ENCODE measurements at regions not wholly inside any gene's neighbourhood (a gene's known extent, or its start where the extent isn't known, plus 50 kb on each side); places are given as distances from the start of the nearest gene placed in this dataset.
"Not testable (repeated sequence)": the region's sequence is repeated elsewhere in the genome, so short reads cannot be mapped to it uniquely, and the experiment has no call there.

GRCh38 chr1:104331763-104332162 lies 582.1 kb downstream of the AMY1C start:
- no peak for DNase-seq

GRCh38 chr1:104337927-104338326 lies 588.2 kb downstream of the AMY1C start:
- DNase-seq = not testable (repeated sequence)

- DNase-seq = no peak
Observed at GRCh38 chr1:104341944-104342343, 592.2 kb downstream of the AMY1C start.

DNA sequence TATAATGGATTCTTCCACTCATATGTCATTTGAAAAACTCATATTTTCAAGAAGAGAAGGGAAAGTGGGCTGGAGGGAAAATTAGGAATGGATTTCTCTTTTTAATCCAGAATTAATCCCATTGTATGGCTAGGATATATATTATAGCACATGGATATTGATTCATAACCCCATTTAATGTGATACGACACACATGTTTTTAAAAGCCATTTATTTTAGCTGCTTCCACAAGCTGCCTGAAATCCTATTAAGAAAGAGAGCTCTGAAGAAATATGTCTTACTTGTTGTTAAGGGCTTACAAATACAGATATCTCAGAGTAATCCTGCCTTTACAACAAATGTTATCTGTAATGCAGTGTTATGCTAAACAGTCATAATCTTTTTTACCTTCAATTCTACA lies 598.6 kb downstream of the AMY1C start:
- DNase-seq = no peak

DNA sequence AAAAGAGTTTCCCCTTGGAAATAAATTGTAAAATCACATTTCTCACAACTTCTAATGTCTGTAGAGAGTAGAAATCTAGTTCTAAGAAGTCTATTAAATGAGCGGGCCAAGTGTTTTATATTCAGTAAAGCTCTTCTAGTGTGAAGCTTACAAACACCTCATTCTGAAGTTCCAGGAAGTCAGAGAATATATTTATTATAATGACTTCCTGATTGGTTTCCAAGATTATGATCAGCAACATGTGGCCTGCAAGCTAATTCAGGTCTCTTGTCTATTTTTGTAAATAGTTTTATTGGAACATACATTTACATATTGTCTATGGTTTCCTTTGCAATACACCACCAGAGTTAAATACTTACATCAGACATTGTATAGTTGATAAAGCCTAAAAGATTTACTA lies 603.9 kb downstream of the AMY1C start:
- DNase-seq = no peak

- DNase-seq = no peak
Observed at GRCh38 chr1:104358086-104358485, 608.4 kb downstream of the AMY1C start.

DNA sequence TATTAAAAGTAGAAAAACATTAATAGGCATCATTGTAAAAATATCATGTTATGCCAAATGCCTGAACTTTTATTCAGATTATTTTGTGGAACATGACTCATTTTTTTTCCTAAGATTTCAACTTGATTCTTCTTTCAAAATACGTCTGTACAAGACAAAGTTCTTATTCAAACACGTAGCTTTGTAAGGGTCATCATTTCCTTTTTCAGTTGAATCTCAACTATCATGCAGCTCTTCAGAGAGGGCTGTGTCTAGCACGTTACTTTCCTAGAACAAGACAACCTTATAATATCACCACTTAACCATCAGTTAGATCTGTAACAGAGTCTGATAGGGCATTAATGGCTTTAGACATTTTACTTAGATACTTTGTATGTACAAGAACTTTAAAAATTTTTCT lies 608.9 kb downstream of the AMY1C start:
- no peak for DNase-seq

DNA sequence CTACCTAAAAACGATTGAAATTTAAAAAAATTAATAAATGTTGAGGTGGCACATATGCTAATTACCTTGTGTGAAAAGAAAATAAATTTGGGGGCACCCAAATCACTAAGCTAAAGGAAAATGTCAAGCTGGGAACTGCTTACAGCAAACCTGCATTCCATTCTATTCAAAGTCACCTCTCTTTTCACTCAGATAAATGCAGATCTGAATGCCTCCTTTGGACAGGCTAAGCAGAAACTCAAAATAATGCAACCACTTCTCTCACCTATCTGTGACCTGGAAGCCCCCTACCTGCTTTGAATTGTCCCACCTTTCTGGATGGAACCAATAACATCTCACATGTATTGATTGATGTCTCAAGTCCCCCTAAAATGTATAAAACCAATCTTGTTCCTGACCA lies 628.7 kb downstream of the AMY1C start:
- no peak for DNase-seq

DNA sequence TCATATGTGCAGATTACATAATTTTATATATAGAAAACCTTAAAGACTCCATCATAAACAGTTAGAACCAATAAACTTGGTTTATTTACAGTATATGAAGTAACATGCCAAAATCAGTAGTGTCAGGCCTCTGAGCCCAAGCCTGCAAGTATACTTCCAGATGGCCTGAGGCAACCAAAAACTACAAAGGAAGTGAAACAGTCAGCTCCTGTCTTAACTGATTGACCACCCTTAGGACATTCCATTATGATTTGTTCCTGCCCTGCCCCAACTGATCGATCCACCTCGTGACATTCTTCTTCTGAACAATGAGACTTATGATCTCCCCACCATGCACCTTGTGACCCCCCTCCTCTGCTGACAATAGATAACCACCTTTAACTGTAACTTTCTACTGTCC lies 630.3 kb downstream of the AMY1C start:
- no peak for DNase-seq

GRCh38 chr1:104387716-104388508 lies 638.2 kb downstream of the AMY1C start:
- DNase-seq = no peak

DNA sequence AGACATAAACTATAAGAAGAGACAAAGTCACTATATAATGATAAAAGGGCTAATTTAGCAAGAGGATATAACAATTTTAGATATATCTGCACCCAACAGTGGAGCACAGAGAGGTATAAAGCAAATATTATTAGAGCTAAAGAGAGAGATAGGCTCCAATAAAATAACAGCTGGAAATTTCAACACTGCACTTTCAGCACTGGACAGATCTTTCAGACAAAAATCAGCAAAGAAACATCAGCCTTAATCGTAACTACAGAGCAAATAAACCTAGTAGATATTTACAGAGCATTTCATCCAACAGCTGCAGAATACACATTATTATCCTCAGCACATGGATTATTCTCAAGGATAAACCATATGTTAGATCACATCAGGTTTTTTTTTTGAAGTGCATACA lies 642.9 kb downstream of the AMY1C start:
- DNase-seq = no peak

DNA sequence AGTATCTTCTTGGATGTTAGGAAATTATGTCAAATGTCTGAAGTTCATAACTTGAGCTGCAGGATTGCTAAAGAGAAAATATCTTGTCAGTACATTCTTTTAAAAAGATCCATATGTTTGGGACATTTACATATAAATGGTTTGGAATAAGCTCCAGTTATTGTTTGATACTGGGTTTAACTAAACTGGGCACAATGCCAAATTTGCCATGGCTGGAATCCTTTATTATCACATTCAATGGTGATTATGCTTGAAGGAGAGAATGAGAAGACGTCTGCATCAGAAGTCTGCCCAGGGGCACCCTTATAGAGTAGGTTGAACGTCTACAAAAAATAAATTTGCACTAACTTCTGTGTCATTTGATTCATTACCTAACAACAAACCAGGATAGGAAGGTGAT lies 652.5 kb downstream of the AMY1C start:
- no peak for DNase-seq

DNA sequence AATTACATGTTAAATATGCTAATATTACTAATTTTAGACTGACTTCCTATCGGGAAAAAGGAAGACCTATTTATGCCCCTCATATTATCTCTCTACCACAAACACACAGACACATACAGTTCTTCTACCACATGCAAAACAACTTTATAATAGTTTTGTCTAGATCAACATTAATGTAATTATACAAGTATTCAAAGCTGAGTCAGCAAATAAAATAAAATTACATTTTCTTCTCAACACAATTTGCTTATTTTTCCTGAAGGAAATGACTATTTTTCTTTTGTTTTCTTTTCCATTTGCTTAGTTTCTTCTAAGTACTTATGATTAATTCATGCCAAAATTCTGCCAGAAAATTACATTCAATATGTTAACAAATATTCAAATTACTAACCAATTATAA lies 654.2 kb downstream of the AMY1C start:
- DNase-seq = no peak

- DNase-seq = no peak
Observed at GRCh38 chr1:104406728-104407127, 657.0 kb downstream of the AMY1C start.

DNA sequence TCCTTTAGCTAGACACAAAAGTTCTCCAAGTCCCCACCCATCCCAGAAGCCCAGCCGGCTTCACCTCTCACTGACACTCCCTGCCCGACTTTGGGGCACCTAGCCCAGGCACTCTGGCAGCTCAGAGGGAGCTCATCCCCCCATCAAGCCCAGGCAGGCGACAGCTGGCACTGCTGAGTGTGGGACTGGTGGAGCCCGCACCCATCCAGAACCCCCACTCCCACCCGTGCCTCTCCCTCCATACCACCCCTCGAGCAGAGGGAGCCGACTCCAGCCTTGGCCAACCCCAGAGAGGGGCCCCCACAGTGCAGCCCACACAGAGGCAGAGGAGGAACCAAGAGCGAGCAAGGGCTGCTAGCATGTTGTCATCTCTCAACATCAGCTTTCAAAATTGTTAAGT lies 658.6 kb downstream of the AMY1C start:
- DNase-seq = no peak

DNA sequence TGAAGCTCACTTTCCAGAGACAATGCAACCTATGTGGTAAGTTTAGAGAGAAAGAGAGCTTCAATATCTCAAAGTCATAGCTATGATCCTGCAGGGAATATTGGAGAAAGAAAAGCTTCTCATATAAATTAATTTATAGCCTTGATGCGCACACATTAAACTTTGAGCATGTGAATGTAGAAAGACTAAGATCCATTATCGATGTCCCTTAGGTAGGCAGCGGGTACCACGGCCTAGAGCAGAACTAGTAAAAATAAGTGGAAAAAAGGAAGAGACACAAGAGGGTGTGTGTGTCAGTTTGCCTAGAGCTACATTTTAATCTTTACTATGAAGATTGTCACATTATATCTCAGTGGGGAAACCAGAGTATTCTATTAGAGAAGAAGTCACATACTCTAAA lies 685.6 kb downstream of the AMY1C start:
- no peak for DNase-seq

DNA sequence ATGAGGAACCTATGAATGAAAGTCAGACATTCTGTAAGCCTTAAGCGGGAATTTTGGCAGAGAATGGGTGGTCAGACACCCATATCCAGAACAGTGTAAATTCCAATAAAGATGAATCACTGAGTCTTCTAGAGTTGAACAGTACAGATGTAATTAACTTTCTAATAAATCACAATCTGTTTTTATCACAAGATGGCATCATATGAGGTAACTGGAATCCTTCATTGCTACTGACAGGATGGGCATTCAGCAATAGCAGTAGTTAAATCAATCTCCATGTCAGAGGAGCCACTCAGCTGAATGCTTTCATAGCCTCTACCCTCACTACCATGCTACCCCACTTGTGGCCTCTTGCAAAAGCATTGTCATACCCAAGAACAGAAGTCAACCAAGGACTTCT lies 690.3 kb downstream of the AMY1C start:
- DNase-seq = no peak

- no peak for DNase-seq
Observed at GRCh38 chr1:104456724-104457123, 707.0 kb downstream of the AMY1C start.

DNA sequence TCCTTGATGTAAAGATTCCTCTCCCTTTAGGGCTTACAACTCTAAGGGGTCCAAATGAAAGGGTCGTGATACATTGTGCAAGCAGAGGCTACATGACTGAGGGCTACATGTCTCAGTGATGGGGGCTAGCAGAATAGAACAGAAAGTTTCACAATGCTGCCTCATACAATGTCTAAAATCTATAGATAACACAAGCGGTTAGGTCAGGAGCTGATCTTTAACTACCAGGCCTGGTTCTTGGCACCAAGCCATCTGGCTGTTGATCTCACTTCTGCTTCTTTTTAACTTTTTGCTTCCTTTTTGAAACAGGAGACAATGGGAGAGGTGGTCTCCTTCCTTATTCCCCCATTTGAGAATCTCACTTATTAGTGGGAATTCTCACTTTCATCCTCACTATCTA lies 710.2 kb downstream of the AMY1C start:
- DNase-seq = no peak

- DNase-seq = no peak
Observed at GRCh38 chr1:104460880-104461279, 711.2 kb downstream of the AMY1C start.

DNA sequence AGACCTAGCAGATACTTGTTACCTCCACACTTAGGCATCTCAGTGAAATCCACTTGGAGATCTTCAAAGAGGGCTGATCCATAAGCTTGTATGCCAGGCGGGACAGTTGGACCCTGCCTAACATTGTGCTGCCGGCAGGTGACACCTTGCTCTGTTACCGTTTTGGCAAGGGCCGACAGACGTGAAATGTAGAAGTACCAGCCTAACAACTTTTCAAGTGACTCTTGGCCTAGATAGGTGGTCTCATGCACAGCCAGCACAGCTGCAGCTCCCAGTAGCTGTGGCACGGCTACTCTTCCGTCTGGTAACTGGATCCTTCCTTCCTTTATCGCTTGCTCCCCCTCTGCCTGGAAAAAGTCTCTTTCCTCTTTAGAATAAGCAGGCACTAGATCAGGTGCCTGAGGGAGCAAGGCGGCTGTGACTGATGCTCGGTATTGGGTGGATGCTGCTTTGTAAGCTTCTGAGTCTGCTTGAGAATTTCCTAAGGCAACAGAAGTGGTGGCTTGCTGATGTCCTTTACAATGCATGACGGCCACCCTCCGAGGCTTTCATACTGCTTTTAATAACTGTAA lies 713.5 kb downstream of the AMY1C start:
- no peak for DNase-seq

DNA sequence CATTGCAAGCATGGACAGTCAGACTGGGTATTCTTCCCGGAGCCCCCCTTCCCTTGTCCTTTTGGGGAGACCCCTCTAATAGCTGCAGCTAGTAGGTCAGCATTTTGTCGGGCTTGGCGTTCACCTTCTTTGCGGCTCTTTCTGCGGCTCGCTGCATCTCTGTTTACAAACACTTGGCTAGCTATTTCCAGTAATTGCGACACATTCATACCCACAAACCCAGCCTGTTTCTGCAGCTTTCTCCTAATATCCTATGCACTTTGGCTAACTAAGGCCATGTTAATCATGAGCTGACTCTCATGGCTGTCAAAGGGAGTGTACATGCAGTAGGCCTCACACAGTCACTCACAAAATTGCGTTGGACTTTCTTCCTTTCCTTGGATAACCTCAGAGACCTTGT lies 716.4 kb downstream of the AMY1C start:
- no peak for DNase-seq

- DNase-seq = no peak
Observed at GRCh38 chr1:104467590-104467989, 717.9 kb downstream of the AMY1C start.

GRCh38 chr1:104468282-104468681 lies 718.6 kb downstream of the AMY1C start:
- DNase-seq = no peak

DNA sequence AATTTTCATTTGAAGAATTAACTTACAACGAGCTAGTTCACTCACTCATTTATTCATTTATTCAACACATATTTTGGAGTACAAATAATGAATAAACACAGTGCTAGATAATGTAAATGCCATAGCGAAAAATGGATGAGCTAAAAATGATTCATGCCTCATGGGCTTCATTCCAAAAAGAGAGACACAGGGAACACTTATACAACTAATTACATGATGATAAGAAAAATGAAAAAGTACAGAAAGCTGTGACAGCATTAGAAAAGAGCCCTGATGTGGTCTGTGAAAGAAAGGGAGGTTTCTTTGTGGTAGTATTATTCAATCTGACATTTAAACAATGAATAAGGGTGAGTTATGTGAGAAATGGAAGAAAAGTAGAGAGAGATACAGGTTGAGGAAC lies 726.4 kb downstream of the AMY1C start:
- no peak for DNase-seq

Measured in NCI-H226 (cell line).